HG03066 (cell line): ENCODE measurements at regions not wholly inside any gene's neighbourhood (a gene's known extent, or its start where the extent isn't known, plus 50 kb on each side); places are given as distances from the start of the nearest gene placed in this dataset.

Source experiments
- ATAC-seq: cut with Tn5 transposase; IDR thresholded peaks from one replicate; pipeline ENCODE4 v1.9.1; 2021; ENCODE audit warnings: low read depth; ENCODE audit not compliant: unreplicated experiment

DNA sequence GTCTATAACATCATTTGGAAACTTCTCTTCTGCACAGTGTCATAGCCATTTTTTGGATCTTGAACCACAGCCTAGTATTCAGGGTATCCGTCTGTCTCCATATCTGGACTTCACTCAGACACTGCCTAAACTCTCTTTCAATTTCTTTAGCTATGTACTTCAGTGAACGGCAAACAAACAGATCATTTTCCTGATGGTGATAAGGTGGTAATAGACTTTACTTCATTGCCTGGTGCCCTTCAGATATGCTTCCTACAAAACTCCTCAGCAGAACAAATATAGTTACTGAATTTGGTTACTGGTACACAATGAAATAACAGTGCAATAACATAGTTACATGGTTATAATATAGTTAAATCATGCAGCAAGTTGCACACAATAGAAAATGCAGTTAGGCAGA lies 348.2 kb downstream of the ZSWIM6 start:
- ATAC-seq, result no peak

DNA sequence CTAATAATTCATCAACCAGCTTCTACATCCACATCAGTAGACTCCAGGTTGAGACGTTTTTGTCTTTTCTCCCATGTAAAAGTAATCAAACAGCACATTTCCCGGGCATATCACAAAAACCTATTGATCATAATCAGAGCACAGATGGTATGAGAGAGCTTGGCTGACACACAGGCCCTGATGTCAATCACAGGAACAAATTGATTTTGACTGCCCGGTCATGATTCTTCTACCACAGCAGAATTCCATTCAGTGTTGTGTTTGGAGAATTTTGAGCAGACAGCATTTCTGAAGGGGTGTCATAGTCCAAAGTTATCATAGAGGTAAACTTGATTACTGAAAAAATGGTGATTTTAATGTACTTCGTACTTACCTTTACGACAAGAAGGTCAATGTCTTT lies 351.1 kb downstream of the ZSWIM6 start:
- ATAC-seq, result no peak

- no peak for ATAC-seq
Measured at GRCh38 chr5:61683926-61684325, 351.9 kb downstream of the ZSWIM6 start.

DNA sequence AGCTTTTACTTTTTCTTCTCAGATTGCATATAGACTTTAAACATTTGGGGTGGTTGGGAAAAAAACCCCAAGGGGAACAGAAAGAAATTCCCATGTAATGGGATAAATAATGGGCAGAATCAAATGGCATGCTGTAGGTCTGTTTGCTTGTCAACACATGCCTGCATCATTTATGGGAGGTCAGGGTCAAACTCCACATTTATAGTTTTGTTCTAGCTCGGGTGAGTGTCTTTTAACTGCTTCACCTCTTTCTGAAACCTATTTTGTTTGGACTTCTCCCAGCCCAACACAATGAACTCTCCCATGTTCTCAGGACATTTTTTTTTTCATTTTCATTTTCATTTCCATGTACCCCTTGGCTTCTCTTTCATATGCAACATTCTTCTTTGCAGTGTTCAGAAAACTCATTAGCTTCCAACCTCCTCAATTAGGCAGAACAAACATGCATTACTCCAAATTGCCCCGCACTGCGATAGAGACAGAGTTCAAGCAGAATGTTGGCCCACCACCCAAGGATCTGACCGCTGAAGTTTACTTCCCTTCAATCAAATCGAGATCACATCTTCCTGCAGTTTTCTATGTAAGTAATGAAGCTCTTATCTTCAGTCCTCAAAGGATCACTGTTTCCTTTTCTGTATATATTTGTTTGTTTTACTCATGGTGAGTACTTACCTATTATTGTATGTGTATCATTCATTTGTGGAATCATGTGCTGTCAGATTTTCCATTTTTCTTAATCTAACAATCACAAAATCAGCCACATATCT lies 354.6 kb downstream of the ZSWIM6 start:
- no peak for ATAC-seq

DNA sequence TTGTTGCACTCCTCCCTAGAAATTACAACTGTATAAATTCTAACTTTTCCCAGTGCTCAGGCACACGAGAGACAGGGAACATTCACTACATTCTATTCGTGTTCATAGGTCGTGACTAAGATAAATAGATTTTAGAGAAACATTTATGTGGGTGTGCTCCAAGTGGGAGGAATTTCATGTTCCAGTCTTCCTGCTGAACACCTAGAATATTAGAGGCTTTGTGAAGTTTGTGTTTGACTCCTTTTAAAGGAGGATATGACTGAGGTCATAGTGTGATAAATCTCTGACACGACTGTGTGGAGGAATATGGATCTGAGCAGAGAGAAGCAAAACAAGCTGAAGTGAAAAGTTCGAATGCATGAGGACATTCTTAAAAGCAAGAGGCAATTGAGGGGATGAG lies 355.3 kb downstream of the ZSWIM6 start:
- ATAC-seq, result no peak

- ATAC-seq, result no peak
Measured at GRCh38 chr5:61689153-61689846, 357.2 kb downstream of the ZSWIM6 start.

GRCh38 chr5:61697809-61698558 lies 365.9 kb downstream of the ZSWIM6 start:
- no peak for ATAC-seq

- peak; percentile 58 for ATAC-seq
Measured at GRCh38 chr5:61701877-61702602, 370.0 kb downstream of the ZSWIM6 start.

GRCh38 chr5:61702784-61703183 lies 370.7 kb downstream of the ZSWIM6 start:
- ATAC-seq, result peak; percentile 8

DNA sequence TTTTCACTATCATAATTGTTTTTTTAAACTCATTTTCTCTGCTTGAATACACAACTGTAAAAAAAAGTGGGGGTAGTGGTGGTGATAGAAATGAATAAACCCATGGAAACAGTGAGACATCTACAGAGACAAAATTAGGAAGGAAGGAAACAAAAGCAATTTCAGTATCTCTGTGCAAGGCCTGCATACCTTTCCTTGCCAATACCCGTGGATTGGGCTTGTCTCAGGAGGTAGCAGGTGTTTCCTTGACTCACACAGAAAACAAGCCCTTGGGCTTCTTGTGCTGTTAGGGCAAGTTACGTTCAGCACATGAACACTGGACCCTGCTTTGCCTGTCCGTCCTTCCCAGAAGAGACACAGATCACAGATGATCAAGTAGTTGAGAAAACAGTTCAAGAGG lies 372.2 kb downstream of the ZSWIM6 start:
- no peak for ATAC-seq

- no peak for ATAC-seq
Measured at GRCh38 chr5:61706751-61707150, 374.7 kb downstream of the ZSWIM6 start.

DNA sequence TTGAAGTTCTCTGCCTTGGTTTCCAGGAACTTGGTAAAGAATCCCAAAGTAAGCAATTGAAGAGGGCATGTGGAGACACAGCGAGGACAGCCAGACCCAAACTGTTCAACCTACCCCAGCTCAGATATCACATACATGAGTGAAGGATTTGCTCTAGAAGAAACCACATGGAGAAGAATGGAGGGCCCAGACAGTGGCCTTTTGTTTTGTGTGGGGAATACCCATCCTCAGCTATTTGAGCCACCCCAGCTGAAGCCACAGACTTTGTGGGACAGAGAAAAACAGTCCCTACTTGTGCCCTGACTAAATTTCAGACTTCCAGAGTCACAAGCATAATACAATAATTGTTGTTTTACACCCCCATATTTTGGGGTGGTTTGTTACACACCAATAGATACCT lies 387.1 kb downstream of the ZSWIM6 start:
- no peak for ATAC-seq

GRCh38 chr5:61720829-61721228 lies 388.8 kb downstream of the ZSWIM6 start:
- ATAC-seq, result no peak

- ATAC-seq, result no peak
Measured at GRCh38 chr5:61724102-61724501, 392.0 kb downstream of the ZSWIM6 start.

GRCh38 chr5:61728287-61728686 lies 396.2 kb downstream of the ZSWIM6 start:
- no peak for ATAC-seq

DNA sequence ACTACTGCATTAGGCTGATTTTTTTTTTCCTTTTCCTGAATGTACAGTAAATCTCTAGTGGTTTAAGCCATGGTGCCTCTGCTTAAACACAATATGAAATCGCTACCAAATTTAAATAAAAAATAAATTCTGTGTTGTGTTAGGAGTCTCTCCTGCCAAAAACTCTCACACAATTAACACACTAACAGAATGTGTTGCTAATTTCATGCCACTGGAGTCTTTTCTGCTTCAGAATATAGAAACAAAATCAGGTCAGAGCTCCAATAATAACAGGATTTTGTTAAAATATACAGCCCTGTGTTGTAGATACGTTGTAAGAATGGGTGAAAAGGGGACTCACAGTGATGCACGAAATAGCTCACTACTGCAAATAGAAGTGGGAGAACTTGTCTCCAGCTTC lies 398.8 kb downstream of the ZSWIM6 start:
- ATAC-seq, result no peak

DNA sequence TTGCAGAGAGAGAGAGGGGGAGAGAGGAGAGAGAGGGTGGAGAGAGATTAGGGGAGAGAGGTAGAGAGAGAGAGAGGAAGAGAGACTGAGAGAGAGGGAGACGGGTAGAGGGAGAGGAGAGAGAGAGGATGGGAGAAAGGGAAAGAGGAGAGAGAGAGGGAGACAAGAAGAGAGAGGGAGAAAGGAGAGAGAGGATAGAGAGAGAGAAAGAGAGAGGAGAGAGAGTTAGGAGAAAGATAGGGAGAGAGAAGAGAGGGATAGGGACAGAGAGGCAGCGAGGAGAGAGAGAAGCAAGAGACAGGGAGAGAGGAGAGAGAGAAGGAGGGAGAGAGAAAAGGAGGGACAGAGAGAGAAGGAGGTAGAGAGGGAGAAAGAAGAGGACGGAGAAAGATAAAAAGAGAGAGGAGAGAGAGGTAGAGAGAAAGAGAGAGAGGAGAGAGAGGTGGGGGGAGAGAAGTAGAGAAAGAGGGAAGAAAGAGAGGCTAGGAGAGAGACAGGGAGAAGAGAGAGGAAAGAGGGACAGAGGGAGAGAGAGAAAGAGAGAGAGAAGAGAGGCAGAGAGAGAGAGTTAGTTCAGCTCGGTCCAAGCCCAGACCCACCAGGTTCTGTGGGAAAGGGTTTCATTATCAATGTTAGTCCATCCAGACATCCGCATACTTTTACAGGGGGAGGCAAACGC lies 399.3 kb downstream of the ZSWIM6 start:
- no peak for ATAC-seq

DNA sequence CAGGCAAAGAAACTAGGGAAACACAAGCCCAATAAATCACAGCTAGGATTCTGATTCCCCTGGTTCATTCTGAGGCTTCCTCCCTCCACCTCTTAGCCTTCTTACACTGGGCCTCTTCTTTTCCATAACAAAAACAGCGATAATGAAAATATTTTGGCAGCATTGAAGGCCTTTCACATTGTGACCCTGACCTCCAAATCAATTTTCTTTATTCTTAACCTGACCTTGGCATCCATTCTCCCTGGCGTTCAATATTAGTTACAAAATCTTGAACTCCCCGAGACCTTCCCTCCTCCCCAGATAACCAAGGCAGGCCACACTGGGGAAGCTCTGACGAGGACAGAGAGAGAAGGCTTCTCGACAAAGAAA lies 399.9 kb downstream of the ZSWIM6 start:
- no peak for ATAC-seq

- no peak for ATAC-seq
Measured at GRCh38 chr5:61732369-61732768, 400.3 kb downstream of the ZSWIM6 start.

DNA sequence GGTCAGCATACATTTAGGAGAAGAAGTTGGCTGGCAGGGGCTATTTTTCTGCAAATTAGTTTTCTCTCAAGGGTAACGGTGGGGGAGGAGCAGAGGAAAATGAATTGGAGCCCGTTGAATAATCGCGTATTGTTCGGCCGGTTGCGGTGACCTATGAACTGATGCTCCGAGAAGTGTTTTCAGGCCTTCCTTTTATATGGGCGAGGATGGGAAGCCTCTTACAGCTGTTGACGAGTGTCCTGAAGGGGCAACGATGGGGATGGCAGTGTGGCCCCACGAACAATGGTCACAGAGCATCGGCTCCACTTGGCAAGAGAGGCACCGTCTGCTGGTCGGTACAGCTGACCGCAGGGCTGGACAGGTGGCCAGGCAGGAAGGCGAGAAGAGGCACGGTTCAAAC lies 400.7 kb downstream of the ZSWIM6 start:
- no peak for ATAC-seq
